ENCODE measurements at regions not wholly inside any gene's neighbourhood (a gene's known extent, or its start where the extent isn't known, plus 50 kb on each side); places are given as distances from the start of the nearest gene placed in this dataset.

DNA sequence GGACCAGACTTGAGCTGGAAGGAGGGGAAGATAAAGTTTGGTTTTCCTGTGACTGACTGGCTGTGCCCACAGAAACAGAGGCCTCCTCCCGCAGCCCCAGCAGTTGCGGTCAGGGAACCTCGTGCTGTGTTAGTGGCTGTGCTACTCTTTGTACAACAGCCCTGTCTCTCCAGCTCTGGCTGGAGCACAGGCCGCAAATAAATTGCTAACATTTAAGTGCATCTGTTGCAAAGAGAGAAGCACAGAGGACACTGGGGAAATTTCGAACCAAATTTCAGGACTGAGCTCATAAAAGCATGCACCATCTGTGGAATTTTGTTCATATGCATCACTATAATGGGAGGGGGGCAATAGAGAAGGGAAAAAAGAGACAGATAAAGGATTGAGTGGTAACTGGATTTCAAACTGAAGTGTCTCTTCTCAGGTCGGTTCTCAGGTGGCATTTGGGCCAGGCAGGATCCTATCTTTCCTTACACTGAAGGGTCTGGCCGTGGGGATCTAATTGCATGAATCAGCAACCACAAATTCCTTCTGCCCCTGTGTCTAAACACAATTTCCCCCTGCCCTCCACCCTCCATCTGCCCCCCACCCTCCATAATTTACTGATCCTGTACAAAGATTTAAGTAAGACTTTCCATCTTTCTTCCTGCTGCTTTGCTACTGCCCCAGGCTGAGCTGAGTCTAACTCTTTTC lies 88.9 kb upstream of the ATXN1 start:
- no peak for DNase-seq

DNA sequence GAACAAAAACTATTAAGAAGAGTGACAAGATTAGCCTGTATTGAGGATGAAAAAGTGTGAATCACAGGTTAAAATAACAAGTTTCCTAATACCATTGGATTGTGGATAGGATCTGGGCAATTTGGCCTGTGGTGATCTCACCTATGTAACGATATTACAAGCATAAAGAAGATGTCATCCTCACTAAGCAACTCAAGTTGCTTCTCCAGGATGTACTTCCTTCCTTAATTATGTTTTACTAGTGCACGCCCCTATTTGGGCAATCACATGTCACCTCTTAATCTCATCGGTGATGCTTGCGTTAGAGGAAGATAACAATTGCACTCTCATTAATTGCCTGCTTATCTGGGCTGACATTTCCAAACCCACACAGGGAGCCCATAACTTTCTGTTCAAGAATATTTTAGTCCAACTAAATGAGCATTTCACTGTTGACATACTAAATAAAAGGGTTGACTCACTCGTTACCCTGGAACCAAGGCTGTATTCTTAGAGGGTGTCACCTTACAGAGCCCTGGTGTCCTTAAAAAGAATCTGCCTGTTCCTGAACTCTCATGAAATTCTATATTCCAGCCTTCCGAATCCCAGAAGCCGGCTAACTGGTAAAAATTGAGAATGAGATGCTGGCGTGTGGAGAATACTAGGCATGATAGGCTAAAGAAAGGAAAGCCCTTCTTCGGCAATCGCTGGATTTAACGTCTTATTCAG lies 88.2 kb upstream of the ATXN1 start:
- peak; percentile 38 for DNase-seq

DNA sequence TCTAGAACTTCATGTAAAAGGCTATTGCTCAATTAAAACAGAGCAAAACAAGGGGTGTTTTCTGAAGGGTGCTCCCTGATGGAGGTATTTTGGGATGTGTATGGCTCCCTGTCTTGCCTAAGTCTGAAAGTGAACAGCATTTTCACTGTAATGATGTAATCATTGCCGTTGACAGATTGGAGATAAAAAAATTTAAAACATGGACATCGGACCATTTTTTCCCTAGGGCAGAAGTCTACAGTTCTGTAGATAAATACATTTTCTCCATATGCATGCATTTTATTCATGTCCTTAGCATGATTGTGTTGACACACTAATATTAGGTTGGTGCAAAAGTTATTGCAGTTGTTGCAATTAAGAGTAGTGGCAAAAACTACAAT lies 85.1 kb upstream of the ATXN1 start:
- no peak for DNase-seq

DNA sequence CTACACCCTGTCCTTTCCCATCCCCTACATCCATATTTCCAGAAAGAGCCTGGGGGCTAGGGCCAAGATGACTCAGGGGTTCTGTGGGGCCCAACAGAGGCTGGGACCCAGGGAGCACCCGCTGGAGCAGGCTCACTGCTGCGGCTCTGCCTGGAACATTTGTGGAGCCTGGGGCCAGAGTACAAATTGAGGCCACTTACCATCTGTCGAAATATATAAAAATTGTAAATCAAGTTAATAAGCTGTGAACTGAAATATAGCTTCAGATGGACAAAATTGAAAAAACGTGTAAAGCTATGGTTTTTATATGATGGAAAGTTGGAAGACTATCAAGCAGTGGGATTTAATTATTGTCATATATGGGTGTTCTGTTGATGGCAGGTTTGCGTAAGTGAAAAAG lies 82.9 kb upstream of the ATXN1 start:
- no peak for DNase-seq

DNA sequence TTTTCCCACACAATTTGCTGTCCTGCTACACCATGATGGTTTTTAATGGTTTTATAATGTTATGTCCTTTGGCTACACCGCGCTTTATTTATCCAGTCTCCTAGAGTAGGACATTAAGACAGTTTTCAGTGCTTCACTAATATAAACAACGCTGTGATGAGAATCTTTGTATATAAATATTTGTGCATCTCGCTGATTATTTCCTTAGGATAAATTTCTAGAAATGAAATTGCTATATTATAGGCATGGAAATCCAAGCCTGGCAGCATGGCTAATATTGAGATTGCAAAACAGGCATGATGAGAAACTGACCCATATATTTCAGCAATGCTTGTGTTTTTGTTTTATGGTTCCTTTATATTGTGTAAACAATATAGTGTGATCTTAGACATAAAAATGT lies 81.4 kb upstream of the ATXN1 start:
- DNase-seq = no peak

DNA sequence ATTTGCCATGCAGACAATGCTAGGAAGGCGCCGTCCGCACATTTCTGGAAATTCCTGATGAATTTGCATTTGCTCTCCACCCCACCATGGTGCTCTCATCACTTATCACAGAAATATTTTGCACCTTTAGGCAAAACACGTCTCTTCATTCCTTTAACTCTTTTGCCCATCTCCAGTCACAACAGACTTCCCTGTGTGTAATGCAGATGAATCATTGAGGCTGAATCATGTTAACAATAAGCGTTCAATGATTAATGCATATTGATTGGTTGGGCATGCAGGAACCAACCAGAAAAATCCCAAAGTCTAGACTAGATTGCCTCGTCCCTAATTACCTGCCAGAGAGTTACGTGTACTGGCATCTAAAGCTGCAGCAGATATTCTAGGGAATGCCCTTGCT lies 80.0 kb upstream of the ATXN1 start:
- DNase-seq = no peak

DNA sequence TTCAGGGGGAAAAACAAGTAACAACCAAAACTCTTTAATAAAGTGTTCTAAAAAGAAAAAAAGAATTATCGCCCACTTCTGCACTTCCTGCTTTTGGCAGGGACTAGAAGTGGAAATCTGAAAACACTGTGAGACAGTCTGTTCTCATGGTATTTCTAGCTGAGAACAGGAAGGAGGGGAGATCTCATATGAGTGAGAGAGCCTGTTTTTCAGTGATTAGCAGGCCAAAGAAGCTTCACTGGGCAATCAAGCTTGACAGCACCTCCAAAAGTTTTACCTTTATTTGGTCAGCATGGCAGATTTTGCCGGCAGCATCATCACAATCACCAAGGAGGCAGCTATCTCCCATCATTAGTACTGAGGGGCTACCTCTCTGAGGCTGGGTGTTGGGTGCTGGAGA lies 79.5 kb upstream of the ATXN1 start:
- DNase-seq = no peak

DNA sequence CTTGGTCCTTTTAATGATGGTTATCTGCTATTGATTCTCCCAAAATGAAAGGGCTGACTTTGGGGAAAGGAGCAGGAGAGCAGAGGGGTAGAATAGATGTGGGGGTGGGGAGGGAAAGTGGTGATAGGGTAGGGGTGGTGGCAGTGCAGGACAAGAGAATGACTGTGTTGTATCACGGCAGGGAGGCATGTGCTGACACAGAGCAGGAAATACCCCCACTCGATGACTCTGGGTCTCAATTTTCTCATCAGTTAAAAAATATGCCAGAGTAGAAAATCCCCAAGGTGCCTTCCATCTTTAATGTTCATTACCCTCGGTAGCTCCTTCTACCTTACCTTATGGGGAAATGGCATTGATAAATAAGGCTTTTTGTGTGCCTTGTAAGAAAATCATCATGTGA lies 79.0 kb upstream of the ATXN1 start:
- no peak for DNase-seq

DNA sequence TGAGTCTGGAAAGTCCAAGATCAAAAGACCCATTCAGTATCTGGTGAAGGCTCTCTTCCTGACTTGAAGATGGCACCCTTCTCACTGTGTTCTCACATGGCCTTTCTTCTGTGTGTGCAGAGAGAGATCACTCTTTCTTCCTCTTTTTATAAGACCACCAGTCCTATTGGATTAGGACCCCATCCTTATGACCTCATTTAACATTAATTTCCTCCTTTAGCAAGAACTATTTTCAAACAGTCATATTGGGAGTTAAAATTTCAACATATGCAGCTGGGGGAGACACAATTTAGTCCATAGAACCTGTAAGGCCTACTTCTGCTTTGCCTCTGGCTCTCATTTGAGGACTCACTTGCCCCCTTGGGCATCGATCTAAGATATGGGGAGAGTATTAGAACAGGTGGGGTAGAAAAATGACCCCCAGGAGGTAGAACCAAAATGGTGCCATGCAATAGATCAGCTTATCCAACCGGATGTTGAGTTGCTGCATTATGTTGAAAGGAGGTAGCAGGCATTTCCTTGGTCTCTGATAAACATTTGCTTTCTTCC lies 78.4 kb upstream of the ATXN1 start:
- no peak for DNase-seq

DNA sequence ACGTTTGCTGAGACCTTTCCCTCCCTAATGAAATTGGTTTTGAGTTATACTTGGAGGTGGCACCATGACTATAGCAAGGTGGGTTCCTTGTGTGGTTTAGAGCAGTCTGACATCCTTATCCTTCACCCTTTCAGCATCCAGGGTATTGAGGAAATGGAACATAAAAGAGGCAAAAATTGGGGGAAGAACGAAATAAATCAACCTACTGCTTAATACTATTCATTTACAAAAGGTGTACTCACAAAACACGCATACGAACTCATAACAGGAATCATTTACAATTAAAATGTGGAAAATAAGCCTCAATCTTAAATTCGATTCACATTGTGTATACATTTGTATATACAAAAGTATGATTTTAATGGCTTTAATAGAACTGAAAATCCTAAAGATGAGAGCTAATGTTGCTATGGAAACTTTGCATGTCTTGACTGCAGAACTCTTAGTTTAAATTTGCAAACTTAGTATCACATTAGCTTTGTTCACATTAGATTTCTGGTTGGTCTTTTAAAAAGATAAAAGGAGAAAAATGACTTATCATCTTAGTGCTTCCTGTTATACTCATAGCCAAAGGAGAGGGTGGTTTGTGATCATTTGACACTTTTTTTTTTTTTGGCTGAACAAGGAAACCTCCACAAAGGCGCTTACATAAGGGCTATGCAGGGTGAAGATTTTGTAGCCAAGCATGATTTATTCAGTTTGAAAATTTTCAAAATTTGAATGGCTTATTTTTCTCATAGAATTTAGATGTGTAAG lies 76.1 kb upstream of the ATXN1 start:
- DNase-seq = no peak

DNA sequence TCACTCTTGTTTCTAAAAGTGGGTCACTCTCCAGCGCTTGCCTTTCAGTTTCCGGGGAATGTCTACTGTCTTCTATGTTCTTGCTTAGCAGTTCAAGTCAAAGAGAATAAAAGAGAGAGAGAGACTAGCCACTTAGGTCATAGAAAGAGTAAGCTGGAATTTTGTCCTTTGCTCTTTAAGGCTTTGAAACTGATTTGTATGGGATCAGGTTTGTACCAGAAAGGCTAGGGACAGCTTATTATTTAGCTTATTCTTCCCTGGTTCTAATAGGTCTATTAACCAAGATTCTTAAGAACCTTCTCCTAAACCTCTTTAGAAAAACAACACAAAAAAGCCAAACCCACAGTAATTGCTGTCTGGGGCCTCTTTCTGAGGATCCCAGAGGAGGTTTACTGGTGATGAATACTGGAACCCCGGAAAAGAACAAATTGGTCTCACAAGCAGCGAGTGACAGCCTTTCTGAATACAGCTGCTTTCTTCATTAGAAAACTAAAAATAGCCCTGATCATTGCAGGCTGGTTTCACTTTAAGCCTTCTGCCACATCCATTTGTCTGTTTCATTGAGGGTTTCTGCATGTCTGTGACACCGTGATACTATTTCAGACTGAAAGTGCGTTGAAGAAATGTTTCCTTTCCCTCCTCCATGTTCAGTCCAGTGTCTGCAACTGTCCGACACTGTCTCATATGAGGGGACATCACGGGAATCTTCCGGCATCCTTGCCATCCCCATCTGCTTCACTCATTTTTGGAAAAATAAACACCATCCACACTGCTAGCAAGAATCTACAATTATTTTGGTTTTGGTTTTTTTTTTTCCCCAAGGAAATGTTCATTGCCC lies 75.1 kb upstream of the ATXN1 start:
- DNase-seq = no peak

DNA sequence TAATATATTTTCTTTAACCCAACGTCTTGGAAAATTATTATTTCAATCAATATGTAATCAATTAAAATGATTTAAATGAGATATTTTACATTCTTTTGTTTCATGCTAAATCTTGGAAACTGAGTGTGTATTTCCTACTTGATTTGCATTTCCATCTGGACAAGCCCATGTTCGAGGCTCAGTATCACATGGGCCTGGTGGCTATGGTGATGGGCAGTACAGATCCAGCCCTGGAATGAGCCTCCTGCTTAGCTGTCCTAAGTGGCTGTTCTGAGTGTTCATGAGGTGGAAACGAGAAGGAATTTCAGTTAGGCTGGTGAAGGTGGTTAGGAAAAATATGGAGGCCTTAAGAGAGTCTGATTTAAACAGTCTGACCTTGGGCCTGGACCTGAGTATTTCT lies 73.0 kb upstream of the ATXN1 start:
- no peak for DNase-seq

DNA sequence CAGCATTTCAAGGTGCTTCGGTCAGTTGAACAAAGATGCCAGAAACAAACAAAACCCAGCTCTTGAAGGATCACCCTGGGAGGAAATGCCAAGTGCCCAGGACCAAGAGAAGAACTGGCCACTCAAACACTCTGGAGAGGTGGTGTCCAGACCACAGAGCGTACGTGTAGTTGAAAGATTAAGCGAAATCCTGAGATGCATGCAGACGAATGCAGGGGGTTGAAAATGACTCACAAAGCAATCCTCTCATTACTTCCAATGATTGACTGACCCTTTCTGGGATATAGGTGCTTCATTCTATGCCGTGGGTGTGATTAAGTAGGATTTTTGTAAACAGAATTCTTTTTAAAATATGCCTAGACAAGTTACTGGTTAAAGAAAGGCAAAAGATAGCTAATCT lies 71.5 kb upstream of the ATXN1 start:
- DNase-seq = no peak

DNA sequence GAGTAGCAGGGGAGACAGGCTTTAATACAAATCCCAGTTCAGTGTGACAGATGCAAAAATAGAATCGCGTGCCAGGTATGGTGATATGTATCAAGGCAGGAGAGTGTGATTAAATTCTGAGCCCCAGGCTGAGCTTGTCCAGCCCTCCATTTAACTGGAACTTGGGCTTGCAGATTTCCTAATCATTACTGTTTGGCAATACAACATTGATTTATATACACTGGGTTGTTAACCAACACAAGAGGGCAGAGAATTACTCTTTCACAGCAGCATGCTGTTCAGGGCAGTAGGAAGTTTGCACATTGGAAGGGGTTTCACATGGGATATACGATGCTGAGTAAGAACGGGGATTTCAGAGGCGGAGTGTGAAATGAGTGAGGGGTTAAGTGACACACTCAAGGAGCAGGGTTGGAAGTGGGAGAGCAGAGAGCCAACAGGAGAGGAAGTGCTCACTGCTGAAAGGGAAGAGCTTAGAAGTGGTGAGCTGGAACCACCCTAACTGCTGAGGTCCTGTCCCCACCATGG lies 70.8 kb upstream of the ATXN1 start:
- no peak for DNase-seq

DNA sequence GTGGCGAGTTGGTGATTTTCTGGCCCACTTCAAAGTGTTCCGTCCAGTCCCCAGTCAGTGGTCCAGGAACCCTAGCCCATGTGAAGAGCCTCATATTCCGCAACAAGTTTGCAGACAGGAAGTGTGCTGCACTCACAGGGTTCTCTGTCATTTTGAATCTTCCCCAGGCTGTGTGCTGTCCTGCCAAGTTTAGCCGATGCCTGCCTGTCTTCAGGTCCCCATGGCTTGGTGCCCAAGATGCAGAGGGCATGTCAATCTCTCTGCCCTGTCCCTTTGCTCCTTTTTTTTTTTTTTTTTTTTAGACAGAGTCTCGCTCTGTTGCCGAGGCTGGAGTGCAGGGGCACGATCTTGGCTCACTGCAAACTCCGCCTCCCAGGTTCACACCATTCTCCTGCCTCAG lies 69.9 kb upstream of the ATXN1 start:
- no peak for DNase-seq

DNA sequence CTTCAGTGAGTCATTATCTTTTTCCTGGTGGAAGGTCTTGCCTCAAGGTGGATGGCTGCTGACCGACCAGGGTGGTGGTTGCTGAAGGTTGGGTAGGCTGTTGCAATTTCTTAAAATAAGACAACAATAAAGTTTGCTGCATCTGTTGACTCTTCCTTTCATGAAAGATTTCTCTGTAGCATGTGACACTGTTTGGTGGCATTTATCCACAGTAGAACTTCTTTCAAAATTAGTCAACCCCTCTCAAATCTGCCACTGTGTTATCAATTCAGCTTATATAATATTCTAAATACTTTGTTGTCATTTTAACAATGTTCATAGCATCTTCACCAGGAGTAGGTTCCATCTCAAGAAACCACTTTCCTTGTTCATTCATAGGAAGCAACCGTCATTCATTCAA lies 66.8 kb upstream of the ATXN1 start:
- DNase-seq = no peak

DNA sequence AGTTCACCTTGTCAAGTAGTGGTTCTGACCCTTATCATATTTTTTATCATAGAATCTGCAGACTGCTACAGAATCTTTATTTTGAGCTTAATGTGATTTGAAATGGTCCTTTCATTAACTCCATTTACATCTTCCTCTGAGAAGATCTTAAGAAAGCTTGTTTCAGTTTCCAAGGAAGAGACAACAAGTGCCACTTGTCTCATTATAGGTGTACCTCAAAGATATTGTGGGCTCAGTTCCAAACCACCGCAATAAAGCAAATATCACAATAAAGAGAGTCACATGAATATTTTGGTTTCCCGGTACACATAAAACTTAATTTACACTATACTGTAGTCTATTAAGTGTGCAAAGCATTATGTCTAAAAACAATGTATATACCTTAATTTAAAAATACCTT lies 66.4 kb upstream of the ATXN1 start:
- DNase-seq = no peak

DNA sequence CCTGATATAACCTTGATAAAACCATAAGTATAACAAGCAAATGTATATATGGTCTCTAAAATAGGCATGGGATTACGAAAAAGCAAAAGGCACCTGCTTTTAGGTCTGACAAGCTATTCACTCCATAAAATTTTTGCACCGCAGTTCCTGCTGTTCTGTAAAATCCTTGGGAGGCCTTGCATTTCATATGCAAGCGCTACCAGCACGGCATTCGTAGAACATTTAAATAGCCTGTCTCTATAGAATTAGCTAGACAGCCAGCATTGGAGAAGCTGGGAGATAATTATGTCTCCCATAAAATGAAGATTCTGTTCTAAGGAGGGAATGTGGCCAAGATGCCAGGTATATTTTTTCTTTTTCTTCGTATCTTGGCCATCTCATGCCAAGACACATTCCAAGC lies 64.5 kb upstream of the ATXN1 start:
- DNase-seq = no peak

DNA sequence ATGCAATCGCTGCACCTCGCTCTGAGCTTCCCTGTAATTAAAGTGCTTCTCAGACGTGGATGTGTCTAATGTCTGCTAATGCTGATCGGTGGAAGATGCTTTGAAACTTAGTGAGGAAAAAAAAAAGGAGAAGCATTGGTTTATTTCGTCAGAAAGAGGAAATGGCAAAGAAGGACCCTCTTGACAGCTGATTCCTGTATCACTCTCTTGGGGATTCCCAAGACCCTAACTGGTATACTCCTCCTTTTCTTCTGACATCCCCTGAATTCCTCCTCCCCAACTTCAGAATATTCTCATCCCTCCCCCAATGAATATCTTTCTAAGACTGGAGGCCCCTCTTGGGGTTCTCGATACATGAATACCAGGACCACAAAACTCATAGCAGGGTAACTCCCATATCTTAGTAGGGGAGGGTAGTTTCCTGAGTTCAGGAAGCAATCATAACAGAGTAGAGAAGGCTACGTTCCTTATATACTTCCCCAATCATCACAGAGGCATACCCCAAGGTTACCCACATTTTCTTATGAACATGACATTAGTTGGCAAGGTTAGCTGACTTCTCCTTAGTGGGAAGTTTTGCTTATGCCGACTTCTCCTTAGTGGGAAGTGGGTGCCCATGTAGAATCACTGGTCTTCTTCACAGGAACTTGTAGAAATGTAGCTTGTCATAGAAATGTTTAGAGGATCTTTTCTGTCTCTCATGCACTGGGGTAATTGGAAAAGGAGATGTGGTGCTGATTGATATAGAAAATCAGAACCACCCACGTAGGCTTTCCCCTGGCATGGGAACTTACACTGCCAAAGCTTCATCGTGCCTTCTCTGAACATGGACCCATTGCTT lies 63.8 kb upstream of the ATXN1 start:
- no peak for DNase-seq

DNA sequence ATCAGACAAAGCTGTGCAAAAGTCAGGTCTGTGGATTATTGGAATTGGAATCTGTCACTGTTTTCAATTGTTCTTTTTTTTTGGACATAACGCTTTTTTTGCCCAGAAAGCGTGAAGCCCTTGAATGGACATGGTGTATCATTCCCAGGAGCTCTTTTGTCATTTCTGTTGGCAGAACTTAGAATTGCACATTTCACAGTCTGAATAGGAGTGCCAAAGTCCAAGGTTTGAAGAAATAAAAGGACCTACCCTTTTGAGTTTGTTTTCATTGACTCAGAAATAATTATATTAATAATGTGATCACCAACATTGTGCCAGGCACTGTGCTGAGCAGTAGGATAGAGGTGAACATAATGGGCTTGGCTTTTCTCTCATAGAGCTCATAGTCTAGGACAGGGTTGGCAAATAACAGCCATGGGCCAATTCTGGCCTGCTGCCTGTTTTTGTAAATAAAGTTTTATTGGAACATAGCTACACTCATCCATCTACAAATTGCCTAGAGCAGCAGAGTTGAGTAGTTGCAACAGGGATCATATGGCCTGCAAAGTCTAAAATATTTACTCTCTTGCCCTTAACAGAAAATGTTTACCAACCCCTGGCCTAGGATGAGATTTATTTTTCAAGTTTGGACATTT lies 62.6 kb upstream of the ATXN1 start:
- no peak for DNase-seq

DNA sequence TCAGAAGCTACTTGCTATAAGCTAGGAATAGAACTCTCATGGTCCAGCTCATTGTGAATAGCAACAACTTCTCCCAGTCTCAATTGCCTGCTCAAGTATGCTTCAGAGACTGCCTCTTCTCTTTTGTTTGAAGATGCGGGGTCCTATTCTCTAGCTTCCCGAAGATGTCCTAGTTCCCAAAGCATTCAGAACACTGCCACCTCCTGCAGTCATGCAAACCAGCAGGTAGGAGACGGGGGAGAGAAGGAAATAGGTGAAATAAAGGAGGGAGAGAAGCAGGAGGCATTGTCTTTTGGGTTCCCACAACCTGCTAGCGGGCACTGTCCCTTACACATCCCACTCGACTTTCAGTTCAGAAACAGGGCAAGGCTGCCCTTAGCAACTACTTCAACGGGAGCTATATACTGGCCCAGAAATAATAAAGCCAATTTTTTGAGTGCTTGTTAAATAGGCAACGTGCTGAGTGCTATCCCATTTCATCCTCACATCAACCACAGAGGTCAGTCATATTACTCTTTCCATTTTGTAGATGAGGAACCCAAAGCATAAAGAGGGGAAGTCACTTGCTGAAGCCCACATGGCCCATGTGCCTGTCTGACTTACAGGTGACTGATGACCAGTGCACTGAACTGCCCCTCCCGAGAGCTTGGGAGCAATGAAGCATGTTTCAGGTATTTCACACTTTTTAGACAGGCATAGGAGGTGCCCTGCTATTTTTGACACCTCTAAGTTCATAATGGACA lies 61.9 kb upstream of the ATXN1 start:
- no peak for DNase-seq

Data from T1000 (cell line).